Rectal smooth muscle tissue (tissue), 1 donor: ENCODE measurements at regions not wholly inside any gene's neighbourhood (a gene's known extent, or its start where the extent isn't known, plus 50 kb on each side); places are given as distances from the start of the nearest gene placed in this dataset.
"Not testable (repeated sequence)": the region's sequence is repeated elsewhere in the genome, so short reads cannot be mapped to it uniquely, and the experiment has no call there.

Experiments
- H3K27ac ChIP-seq: one replicate; pipeline ENCODE4 v1.7.0; 2013; ENCODE audit warnings: low read depth, low read length, inconsistent platforms
- H3K27me3 ChIP-seq: one replicate; pipeline ENCODE4 v1.7.0; 2013; ENCODE audit warnings: low read length; ENCODE audit not compliant: control insufficient read depth, insufficient read depth
- H3K36me3 ChIP-seq: one replicate; pipeline ENCODE4 v1.7.0; 2013; ENCODE audit warnings: low read length; ENCODE audit not compliant: control insufficient read depth, insufficient read depth
- H3K4me1 ChIP-seq: one replicate; pipeline ENCODE4 v1.7.0; 2013; ENCODE audit warnings: low read length; ENCODE audit not compliant: control insufficient read depth, insufficient read depth
- H3K4me3 ChIP-seq: one replicate; pipeline ENCODE4 v1.7.0; 2013; ENCODE audit warnings: low read length
- H3K9ac ChIP-seq: one replicate; pipeline ENCODE4 v1.7.0; 2013; ENCODE audit warnings: low read length

DNA sequence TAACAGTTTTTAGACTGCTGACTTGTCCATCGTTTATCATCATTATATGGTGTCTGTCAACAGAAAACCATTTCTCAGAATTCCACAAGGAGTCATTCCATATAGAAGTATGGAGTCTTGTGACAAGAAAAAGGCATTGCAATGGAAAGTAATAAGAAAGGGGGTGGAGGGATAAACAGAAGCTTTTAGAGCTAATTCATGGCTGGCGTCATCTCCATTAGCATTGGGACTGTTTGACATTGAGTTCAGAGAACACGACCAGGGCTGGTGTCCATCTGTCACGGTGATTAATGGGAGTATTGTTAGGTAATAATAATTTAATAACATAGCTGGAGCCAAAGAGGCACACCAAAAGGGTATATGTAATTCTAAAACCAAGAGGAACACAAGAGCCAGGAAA lies 101.9 kb upstream of the SFRP2 start:
- H3K27ac ChIP-seq: no peak overlapping the region
- H3K4me1 ChIP-seq: no peaks in the 10 kb centered on the region
- H3K27me3 ChIP-seq: no peaks in the 10 kb centered on the region
- no peak overlapping the region for H3K9ac ChIP-seq
- H3K4me3 ChIP-seq: no peak overlapping the region
- H3K36me3 ChIP-seq: no peaks in the 10 kb centered on the region

GRCh38 chr4:153887217-153887616 lies 98.3 kb upstream of the SFRP2 start:
- H3K36me3 ChIP-seq: no peaks in the 10 kb centered on the region
- H3K27me3 ChIP-seq: no peaks in the 10 kb centered on the region
- H3K4me3 ChIP-seq: no peak overlapping the region
- no peak overlapping the region for H3K9ac ChIP-seq
- no peak overlapping the region for H3K27ac ChIP-seq
- no peaks in the 10 kb centered on the region for H3K4me1 ChIP-seq

DNA sequence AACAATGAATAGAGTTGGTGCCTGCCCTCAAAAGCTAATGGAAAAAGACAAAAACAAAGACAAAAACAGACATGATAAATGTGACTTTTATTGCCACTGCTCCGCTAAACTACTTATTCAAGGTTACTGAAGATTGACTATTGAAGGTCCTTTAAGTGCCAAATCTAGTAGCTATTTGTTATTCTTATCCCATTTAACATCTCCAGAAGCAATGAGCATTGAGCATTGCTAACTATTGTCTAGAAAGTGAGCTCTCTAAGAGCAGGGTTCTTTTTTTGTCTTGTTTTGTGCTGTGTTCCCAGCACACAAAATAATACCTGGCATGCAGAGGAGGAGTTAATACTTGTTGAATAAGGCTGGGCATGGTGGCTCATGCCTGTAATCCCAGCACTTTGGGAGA lies 95.4 kb upstream of the SFRP2 start:
- Histone ChIP-seq H3K27ac (no peak overlapping the region), H3K36me3 (no peaks in the 10 kb centered on the region), H3K4me3 (no peak overlapping the region), H3K9ac (no peak overlapping the region), H3K4me1 (no peaks in the 10 kb centered on the region), H3K27me3 (no peaks in the 10 kb centered on the region)

GRCh38 chr4:153880983-153881382 lies 92.1 kb upstream of the SFRP2 start:
- H3K9ac ChIP-seq: no peak overlapping the region
- no peaks in the 10 kb centered on the region for H3K4me1 ChIP-seq
- no peak overlapping the region for H3K4me3 ChIP-seq
- H3K27me3 ChIP-seq: no peaks in the 10 kb centered on the region
- H3K27ac ChIP-seq: no peak overlapping the region
- no peaks in the 10 kb centered on the region for H3K36me3 ChIP-seq

DNA sequence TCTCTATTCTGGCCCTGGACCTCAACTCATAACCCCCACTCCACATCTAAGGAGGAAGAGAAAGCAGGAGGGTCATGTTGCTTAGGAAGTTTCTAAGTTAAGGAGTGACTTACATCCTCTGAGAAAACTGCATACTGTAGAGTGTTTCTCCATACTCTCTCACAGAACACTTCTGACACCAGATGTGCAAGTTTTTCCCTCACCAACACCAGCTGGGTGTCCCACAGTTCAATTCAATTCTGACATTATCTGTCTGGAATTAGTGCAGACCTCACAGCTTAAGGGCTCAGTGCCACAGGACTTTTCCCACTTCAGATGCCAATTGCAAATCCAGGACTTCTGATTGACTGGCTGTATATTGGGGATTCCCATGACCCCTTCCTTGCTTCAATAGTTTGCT lies 89.0 kb upstream of the SFRP2 start:
- Histone ChIP-seq H3K4me1 (no peaks in the 10 kb centered on the region), H3K36me3 (no peaks in the 10 kb centered on the region), H3K27ac (no peak overlapping the region), H3K9ac (no peak overlapping the region), H3K27me3 (no peaks in the 10 kb centered on the region), H3K4me3 (no peak overlapping the region)

- Histone ChIP-seq H3K4me3 (no peak overlapping the region), H3K27ac (no peak overlapping the region), H3K4me1 (no peaks in the 10 kb centered on the region), H3K9ac (no peak overlapping the region), H3K27me3 (no peaks in the 10 kb centered on the region), H3K36me3 (no peaks in the 10 kb centered on the region)
Observed at GRCh38 chr4:153873741-153874140, 84.9 kb upstream of the SFRP2 start.

DNA sequence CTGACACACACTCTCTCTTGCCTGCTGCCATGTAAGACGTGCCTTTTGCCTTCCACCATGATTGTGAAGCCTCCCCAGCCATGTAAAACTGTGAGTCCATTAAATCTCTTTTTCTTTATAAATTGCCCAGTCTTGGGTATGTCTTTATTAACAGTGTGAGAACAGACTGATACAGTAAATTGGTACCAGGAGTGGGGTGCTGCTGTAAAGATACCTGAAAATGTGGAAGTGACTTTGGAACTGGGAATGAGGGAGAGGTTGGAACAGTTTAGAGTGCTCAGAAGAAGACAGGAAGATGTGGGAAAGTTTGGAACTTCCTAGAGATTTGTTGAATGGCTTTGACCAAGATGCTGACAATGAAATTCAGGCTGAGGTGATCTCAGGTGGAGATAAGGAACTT lies 77.9 kb upstream of the SFRP2 start:
- H3K9ac ChIP-seq, H3K4me1 ChIP-seq, H3K27ac ChIP-seq, H3K36me3 ChIP-seq, H3K27me3 ChIP-seq, H3K4me3 ChIP-seq: not testable (repeated sequence)

- no peak overlapping the region for H3K27ac ChIP-seq
- H3K36me3 ChIP-seq: no peaks in the 10 kb centered on the region
- H3K9ac ChIP-seq: no peak overlapping the region
- no peak overlapping the region for H3K4me3 ChIP-seq
- no peaks in the 10 kb centered on the region for H3K4me1 ChIP-seq
- no peaks in the 10 kb centered on the region for H3K27me3 ChIP-seq
Observed at GRCh38 chr4:153852501-153852900, 63.6 kb upstream of the SFRP2 start.

DNA sequence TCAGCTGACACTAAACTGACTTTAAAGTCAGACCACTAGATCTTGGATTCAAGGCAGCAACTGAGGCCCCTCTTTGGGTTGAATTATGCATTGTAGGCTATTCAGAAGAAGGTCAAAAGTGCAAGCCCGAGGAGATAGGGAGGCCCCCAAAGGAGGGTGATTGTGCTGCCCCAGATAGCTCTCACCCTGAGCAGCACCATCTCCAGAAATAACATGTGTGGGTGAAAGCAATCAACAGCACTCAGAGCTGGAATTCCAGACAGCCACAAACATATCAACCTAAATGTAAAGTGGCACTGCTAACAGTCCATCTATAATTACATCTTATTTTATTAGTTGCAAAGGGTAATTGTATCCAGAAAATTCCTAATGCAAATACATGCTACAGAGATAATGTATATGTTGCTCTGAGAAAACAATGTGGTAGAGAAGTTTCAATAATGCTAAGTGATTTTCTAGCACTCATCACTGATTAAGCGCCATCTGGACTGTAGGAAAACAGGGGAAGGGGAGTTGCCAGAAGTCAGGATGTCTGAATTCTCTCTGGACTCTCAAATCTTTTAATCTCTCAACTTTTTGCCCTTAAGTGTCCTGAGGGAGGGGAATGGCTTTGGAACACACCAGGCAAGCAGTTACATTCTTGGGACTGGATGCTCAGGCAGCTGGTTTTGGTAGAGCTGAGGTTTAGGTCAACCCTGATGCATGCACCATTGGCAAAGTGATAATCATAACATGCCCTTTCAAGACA lies 61.8 kb upstream of the SFRP2 start:
- Histone ChIP-seq H3K27me3 (no peaks in the 10 kb centered on the region), H3K4me1 (no peaks in the 10 kb centered on the region), H3K27ac (no peak overlapping the region), H3K4me3 (no peak overlapping the region), H3K9ac (no peak overlapping the region), H3K36me3 (no peaks in the 10 kb centered on the region)

DNA sequence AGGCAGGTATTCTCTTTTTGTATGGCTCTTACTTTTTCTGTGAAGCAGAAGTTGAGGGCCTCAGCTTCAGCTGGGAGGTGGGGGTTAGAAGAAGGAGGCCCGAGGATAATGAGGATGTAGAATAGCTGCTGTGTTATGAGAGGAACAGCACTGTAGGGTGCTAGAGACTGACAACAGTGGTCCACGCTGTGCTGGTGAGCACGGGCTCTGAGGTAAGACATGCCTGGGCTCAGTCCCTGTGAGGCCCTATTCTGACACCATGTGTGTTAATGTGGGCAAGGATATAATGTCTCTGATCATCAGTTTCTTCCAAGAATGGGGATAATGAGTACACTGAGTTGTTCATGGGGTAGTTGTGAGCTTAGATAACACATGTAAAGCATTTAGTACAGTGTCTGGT lies 55.3 kb upstream of the SFRP2 start:
- H3K4me3 ChIP-seq: no peak overlapping the region
- H3K9ac ChIP-seq: no peak overlapping the region
- H3K27me3 ChIP-seq: no peaks in the 10 kb centered on the region
- no peaks in the 10 kb centered on the region for H3K4me1 ChIP-seq
- H3K27ac ChIP-seq: no peak overlapping the region
- no peaks in the 10 kb centered on the region for H3K36me3 ChIP-seq
